Mucosa of descending colon (tissue), 3 donors: ENCODE measurements at regions not wholly inside any gene's neighbourhood (a gene's known extent, or its start where the extent isn't known, plus 50 kb on each side); places are given as distances from the start of the nearest gene placed in this dataset.

ENCODE experiments used
- ATAC-seq: fragments of 200-7000 bp; cut with Tn5 transposase; one replicate; pipeline ENCODE4 v1.9.1; 2020; ENCODE audit warnings: mild to moderate bottlenecking, moderate library complexity
- DNase-seq, 3 donors: peaks; one replicate each; pipeline ENCODE4 v3.0.0-alpha.2; 2020
- H3K36me3 ChIP-seq: fragments of 200-600 bp; one replicate; pipeline ENCODE4 v1.8.0; 2021; ENCODE audit warnings: low read depth, mild to moderate bottlenecking
- H3K4me1 ChIP-seq: fragments of 200-600 bp; one replicate; pipeline ENCODE4 v1.8.0; 2021; ENCODE audit warnings: low read depth, mild to moderate bottlenecking
- H3K4me3 ChIP-seq: fragments of 200-600 bp; one replicate; pipeline ENCODE4 v1.8.0; 2021; ENCODE audit warnings: mild to moderate bottlenecking
- H3K9me3 ChIP-seq: fragments of 200-600 bp; one replicate; pipeline ENCODE4 v1.8.0; 2021; ENCODE audit warnings: mild to moderate bottlenecking
- CTCF ChIP-seq: fragments of 200-600 bp; IDR thresholded peaks from one replicate; pipeline ENCODE4 v1.8.0; 2022; ENCODE audit warnings: antibody characterized with exemption, mild to moderate bottlenecking
- intact Hi-C, 2 donors: fragments of 100-400 bp; cut with DNase I in 1 of 2; cut with micrococcal nuclease in 1 of 2; formaldehyde crosslinking; loops; one replicate each; pipeline versions ENCODE4 v1.11.0 to v1.11.1; 2022; cut with DNase I, micrococcal nuclease
- donor health status: DM: no; HTN: no; CAD: no; lungs with moderate emphysema.
- donor health status: DM: no; HTN: no; CAD: no.
- donor health status: DM: no; HTN: yes; CAD: no.

DNA sequence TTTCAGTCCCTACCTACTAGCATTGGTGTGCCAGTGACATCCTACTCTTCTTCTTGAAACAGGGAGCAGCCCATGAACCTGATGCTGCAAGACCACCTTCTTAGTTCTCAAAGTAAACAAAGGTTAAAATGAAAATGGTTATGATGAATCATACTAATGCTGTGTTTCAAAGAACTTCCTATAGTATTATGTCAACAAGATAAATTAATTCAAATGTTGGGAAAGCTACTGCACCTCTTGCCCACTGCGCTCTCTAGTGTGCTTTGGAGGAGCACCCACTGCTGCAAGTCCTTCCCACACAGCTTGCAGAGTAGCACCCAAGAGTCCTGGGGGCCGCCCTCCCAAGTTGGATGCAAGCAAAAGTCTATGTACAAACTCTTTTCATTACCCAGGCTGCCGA, 81.1 kb downstream of the CD200R1L start:
- Histone ChIP-seq H3K4me1 (no peaks in the 10 kb centered on the region), H3K36me3 (no peaks in the 10 kb centered on the region), H3K9me3 (no peaks in the 10 kb centered on the region), H3K4me3 (no peak overlapping the region)
- DNase-seq (no peak), ATAC-seq (no peak)
- intact Hi-C loops, result no loop called here
- no peak for TF ChIP-seq CTCF

DNA sequence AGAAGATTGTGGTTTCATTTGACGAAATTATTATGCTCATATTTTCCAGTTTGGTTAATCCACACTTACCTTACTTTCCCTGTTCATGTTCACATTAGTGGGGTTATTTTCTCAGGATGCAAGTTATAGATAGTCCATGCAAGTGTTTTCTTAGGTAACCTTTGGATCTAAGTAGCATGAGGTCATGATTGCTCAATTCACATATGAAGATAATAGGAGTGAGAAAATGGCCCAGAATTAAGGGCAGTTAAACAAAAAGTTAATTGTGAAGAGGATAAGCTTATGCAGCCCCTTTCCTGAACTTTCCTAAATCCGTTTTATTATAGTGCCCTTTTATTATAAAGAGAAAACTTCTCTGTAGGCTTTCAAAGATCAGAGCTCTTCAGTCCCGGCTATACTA, 83.4 kb downstream of the CD200R1L start:
- intact Hi-C loops, result no loop called here
- H3K4me3 ChIP-seq, result no peak overlapping the region
- no peaks in the 10 kb centered on the region for H3K4me1 ChIP-seq
- no peak for ATAC-seq
- no peak for TF ChIP-seq CTCF
- DNase-seq, result no peak
- no peaks in the 10 kb centered on the region for H3K36me3 ChIP-seq
- H3K9me3 ChIP-seq, result no peaks in the 10 kb centered on the region

GRCh38 chr3:112761062-112761638, 85.5 kb downstream of the CD200R1L start:
- ATAC-seq (no peak), DNase-seq (no peak)
- intact Hi-C loops, result no loop called here
- H3K4me3 ChIP-seq, result no peak overlapping the region
- H3K36me3 ChIP-seq, result no peaks in the 10 kb centered on the region
- H3K9me3 ChIP-seq, result no peaks in the 10 kb centered on the region
- no peak for TF ChIP-seq CTCF
- H3K4me1 ChIP-seq, result no peaks in the 10 kb centered on the region

GRCh38 chr3:112759681-112760080, 87.0 kb downstream of the CD200R1L start:
- intact Hi-C loops, result no loop called here
- DNase-seq (no peak), ATAC-seq (no peak)
- H3K4me3 ChIP-seq, result no peak overlapping the region
- TF ChIP-seq CTCF, result no peak
- H3K36me3 ChIP-seq, result no peaks in the 10 kb centered on the region
- no peaks in the 10 kb centered on the region for H3K4me1 ChIP-seq
- H3K9me3 ChIP-seq, result no peaks in the 10 kb centered on the region

- TF ChIP-seq CTCF, result no peak
- Histone ChIP-seq H3K9me3 (no peaks in the 10 kb centered on the region), H3K36me3 (no peaks in the 10 kb centered on the region), H3K4me1 (no peaks in the 10 kb centered on the region), H3K4me3 (no peak overlapping the region)
- ATAC-seq (no peak), DNase-seq (no peak)
- intact Hi-C loops, result no loop called here
These were observed 87.5 kb downstream of the CD200R1L start for GRCh38 chr3:112759210-112759609.

- TF ChIP-seq CTCF, result no peak
- H3K9me3 ChIP-seq, result no peaks in the 10 kb centered on the region
- H3K36me3 ChIP-seq, result no peaks in the 10 kb centered on the region
- no peak for DNase-seq
- intact Hi-C loops, result no loop called here
- H3K4me3 ChIP-seq, result no peak overlapping the region
- ATAC-seq, result no peak
- no peaks in the 10 kb centered on the region for H3K4me1 ChIP-seq
These were observed 89.5 kb downstream of the CD200R1L start for GRCh38 chr3:112757197-112757596.
